PC-3 (cell line): ENCODE measurements at regions not wholly inside any gene's neighbourhood (a gene's known extent, or its start where the extent isn't known, plus 50 kb on each side); places are given as distances from the start of the nearest gene placed in this dataset.

Source experiments
- ATAC-seq: fragments of 200-7000 bp; cut with Tn5 transposase; 2 replicates; pipeline ENCODE4 v1.9.1; 2020; ENCODE audit warnings: mild to moderate bottlenecking, moderate library complexity
- BruUV-seq: library from RNA; stranded (reverse); fragments of 400-500 nt; replicated peaks from 2 replicates; lab custom pipeline; 2021; lab: Mats Ljungman, UMichigan
- CTCF ChIA-PET: fragments of 300-600 bp; sonication (Branson Sonifier 250); formaldehyde crosslinking; loops from one replicate; lab custom pipeline; 2022; ENCODE audit warnings: antibody characterized with exemption; lab: Charles Lee
- POLR2A ChIA-PET: fragments of 300-600 bp; sonication (Branson Sonifier 250); formaldehyde crosslinking; loops from one replicate; lab custom pipeline; 2022; ENCODE audit warnings: antibody characterized with exemption; ENCODE audit not compliant: unreplicated experiment; lab: Charles Lee
- DNase-seq: peaks from one replicate; pipeline ENCODE4 v3.0.0-alpha.2; 2015
- H2AFZ ChIP-seq: fragments of 300-600 bp; sonication (generic); 2 replicates; pipeline ENCODE4 v1.6.0; 2016; ENCODE audit warnings: antibody characterized with exemption, low read length
- H3F3A ChIP-seq: fragments of 300-600 bp; sonication (generic); one replicate; pipeline ENCODE4 v1.6.0; 2017; ENCODE audit warnings: antibody characterized with exemption, low read length, control low read depth, mild to moderate bottlenecking; ENCODE audit not compliant: unreplicated experiment
- H3K27ac ChIP-seq: fragments of 300-600 bp; sonication (generic); 2 replicates; pipeline ENCODE4 v1.5.1; 2016; ENCODE audit warnings: mild to moderate bottlenecking, low read length
- H3K27me3 ChIP-seq: fragments of 300-600 bp; sonication (generic); 2 replicates; pipeline ENCODE4 v1.6.1; 2016; ENCODE audit warnings: low read length, mixed read lengths
- H3K36me3 ChIP-seq: fragments of 300-600 bp; sonication (generic); 2 replicates; pipeline ENCODE4 v1.6.1; 2016; ENCODE audit warnings: low read depth, mixed run types, low read length, mixed read lengths
- H3K4me1 ChIP-seq: fragments of 300-600 bp; sonication (generic); 2 replicates; pipeline ENCODE4 v1.5.1; 2016; ENCODE audit warnings: low read length; ENCODE audit not compliant: insufficient read depth
- H3K4me2 ChIP-seq: fragments of 300-600 bp; sonication (generic); 2 replicates; pipeline ENCODE4 v1.6.0; 2016; ENCODE audit warnings: low read length
- H3K4me3 ChIP-seq: fragments of 300-600 bp; sonication (generic); 2 replicates; pipeline ENCODE4 v1.5.1; 2016; ENCODE audit warnings: mild to moderate bottlenecking, low read length, mixed read lengths
- H3K79me2 ChIP-seq: fragments of 300-600 bp; sonication (generic); 2 replicates; pipeline ENCODE4 v1.6.1; 2017; ENCODE audit warnings: low read length, mixed read lengths
- H3K9ac ChIP-seq: fragments of 300-600 bp; sonication (generic); 2 replicates; pipeline ENCODE4 v1.6.0; 2016; ENCODE audit warnings: mild to moderate bottlenecking, low read length
- H3K9me2 ChIP-seq: fragments of 300-600 bp; sonication (generic); replicated peaks from 2 replicates; pipeline ENCODE4 v1.6.1; 2016; ENCODE audit warnings: mixed run types, low read length, mixed read lengths
- H3K9me3 ChIP-seq: fragments of 300-600 bp; sonication (generic); 2 replicates; pipeline ENCODE4 v1.6.1; 2016; ENCODE audit warnings: low read length, mixed read lengths
- H4K20me1 ChIP-seq: fragments of 300-600 bp; sonication (generic); 2 replicates; pipeline ENCODE4 v1.6.1; 2016; ENCODE audit warnings: low read length, mixed read lengths
- EZH2 ChIP-seq: fragments of 300-600 bp; sonication (generic); IDR thresholded peaks from one replicate; pipeline ENCODE4 v1.6.1; 2017; ENCODE audit warnings: antibody characterized with exemption, mild to moderate bottlenecking, low read length; ENCODE audit not compliant: unreplicated experiment
- EZH2phosphoT487 ChIP-seq: fragments of 300-600 bp; sonication (generic); IDR thresholded peaks from 2 replicates; pipeline ENCODE4 v1.6.1; 2018; ENCODE audit warnings: mild to moderate bottlenecking, antibody characterized with exemption, low read length, borderline replicate concordance
- intact Hi-C: fragments of 100-400 bp; cut with micrococcal nuclease; formaldehyde crosslinking; loops from 2 replicates; pipeline ENCODE4 v1.9.0; 2023
- TF ChIP-seq, protein P1 (sequence below): fragments of 300-600 bp; sonication (generic); conservative IDR thresholded peaks from 2 replicates; pipeline ENCODE4 v1.5.1; 2017; ENCODE audit warnings: antibody characterized with exemption, low read depth, mild to moderate bottlenecking, low read length

DNA sequence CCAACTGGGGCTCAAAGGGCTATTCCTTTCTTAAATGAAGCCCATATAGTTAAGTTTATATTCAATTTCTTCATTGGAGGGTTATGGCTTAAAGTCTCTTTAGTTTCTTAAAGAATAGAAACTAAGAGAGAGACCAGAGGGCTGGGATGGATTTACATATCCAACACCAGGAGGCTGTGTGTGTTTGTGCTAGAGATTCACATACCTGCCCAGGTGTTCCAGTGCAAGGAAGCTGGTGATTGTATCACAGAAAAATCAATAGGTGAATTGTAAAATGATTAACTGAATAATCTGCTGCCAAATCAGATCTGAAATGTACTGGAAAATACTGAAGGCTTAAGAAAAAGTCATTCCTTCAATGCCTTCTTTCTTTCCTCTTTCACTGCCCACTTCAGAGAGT, 148.2 kb upstream of the BDNF start:
- Histone ChIP-seq H3K27me3 (no peaks in the 10 kb centered on the region), H3F3A (no peaks in the 10 kb centered on the region), H3K79me2 (no peaks in the 10 kb centered on the region), H3K4me2 (no peak overlapping the region), H2AFZ (no peak overlapping the region), H3K9me3 (no peaks in the 10 kb centered on the region), H3K9me2 (no peaks in the 10 kb centered on the region), H3K4me1 (no peaks in the 10 kb centered on the region), H4K20me1 (no peaks in the 10 kb centered on the region), H3K36me3 (no peaks in the 10 kb centered on the region), H3K9ac (no peak overlapping the region), H3K4me3 (no peak overlapping the region), H3K27ac (no peak overlapping the region)
- BruUV-seq, result no TSS peak
- DNase-seq (no peak), ATAC-seq (no peak)
- ChIA-PET POLR2A (no interaction called here), CTCF (no interaction called here)
- TF ChIP-seq, protein P1, sequence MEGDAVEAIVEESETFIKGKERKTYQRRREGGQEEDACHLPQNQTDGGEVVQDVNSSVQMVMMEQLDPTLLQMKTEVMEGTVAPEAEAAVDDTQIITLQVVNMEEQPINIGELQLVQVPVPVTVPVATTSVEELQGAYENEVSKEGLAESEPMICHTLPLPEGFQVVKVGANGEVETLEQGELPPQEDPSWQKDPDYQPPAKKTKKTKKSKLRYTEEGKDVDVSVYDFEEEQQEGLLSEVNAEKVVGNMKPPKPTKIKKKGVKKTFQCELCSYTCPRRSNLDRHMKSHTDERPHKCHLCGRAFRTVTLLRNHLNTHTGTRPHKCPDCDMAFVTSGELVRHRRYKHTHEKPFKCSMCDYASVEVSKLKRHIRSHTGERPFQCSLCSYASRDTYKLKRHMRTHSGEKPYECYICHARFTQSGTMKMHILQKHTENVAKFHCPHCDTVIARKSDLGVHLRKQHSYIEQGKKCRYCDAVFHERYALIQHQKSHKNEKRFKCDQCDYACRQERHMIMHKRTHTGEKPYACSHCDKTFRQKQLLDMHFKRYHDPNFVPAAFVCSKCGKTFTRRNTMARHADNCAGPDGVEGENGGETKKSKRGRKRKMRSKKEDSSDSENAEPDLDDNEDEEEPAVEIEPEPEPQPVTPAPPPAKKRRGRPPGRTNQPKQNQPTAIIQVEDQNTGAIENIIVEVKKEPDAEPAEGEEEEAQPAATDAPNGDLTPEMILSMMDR, result no peak
- TF ChIP-seq EZH2phosphoT487, result no peak
- intact Hi-C loops, result no loop called here

- ATAC-seq, result no peak
- no peaks in the 10 kb centered on the region for H3K79me2 ChIP-seq
- BruUV-seq, result no TSS peak
Measured at GRCh38 chr11:27847496-27847895, 147.2 kb upstream of the BDNF start.

GRCh38 chr11:27842290-27842689, 142.0 kb upstream of the BDNF start:
- POLR2A ChIA-PET, result no interaction called here
- BruUV-seq, result no TSS peak
- CTCF ChIA-PET, result no interaction called here
- ATAC-seq (no peak), DNase-seq (no peak)
- TF ChIP-seq EZH2phosphoT487, result no peak
- TF ChIP-seq EZH2, result no peak
- TF ChIP-seq, protein P1, result no peak
- Histone ChIP-seq H3K9me2 (no peaks in the 10 kb centered on the region), H2AFZ (no peak overlapping the region), H3K36me3 (no peaks in the 10 kb centered on the region), H3K27me3 (no peaks in the 10 kb centered on the region), H3K4me3 (no peak overlapping the region), H4K20me1 (no peaks in the 10 kb centered on the region), H3F3A (no peaks in the 10 kb centered on the region), H3K79me2 (no peaks in the 10 kb centered on the region), H3K9me3 (no peaks in the 10 kb centered on the region), H3K4me1 (no peaks in the 10 kb centered on the region), H3K27ac (no peak overlapping the region), H3K9ac (no peak overlapping the region), H3K4me2 (no peak overlapping the region)
- intact Hi-C loops, result no loop called here

More at GRCh38 chr11:27847496-27847895, 147.2 kb upstream of the BDNF start:
- no peak overlapping the region for H3K27ac ChIP-seq
- CTCF ChIA-PET, result no interaction called here
- DNase-seq, result no peak
- POLR2A ChIA-PET, result interaction anchor here (0.6 to 1.0 kb wide), 2 partner anchors 129 to 173 kb away, joined by 3 to 5 read pairs; no protein-coding TSS in a partner anchor
- H3K9me3 ChIP-seq, result no peaks in the 10 kb centered on the region
- no peak overlapping the region for H3K4me2 ChIP-seq
- no peaks in the 10 kb centered on the region for H3F3A ChIP-seq
- H3K27me3 ChIP-seq, result no peaks in the 10 kb centered on the region
- no peak overlapping the region for H3K9ac ChIP-seq
- no peak for TF ChIP-seq EZH2
- TF ChIP-seq, protein P1, result no peak
- no peak overlapping the region for H3K4me3 ChIP-seq
- H2AFZ ChIP-seq, result no peak overlapping the region
- intact Hi-C loops, result no loop called here
- no peaks in the 10 kb centered on the region for H4K20me1 ChIP-seq
- H3K4me1 ChIP-seq, result no peaks in the 10 kb centered on the region
- H3K9me2 ChIP-seq, result no peaks in the 10 kb centered on the region
- no peaks in the 10 kb centered on the region for H3K36me3 ChIP-seq
